HL-60/S4 (cell line): ENCODE measurements at regions not wholly inside any gene's neighbourhood (a gene's known extent, or its start where the extent isn't known, plus 50 kb on each side); places are given as distances from the start of the nearest gene placed in this dataset.
"Not testable (repeated sequence)": the region's sequence is repeated elsewhere in the genome, so short reads cannot be mapped to it uniquely, and the experiment has no call there.

ENCODE experiments used
- in situ Hi-C: fragments of 300-500 bp; cut with MboI; formaldehyde crosslinking; loops from 2 replicates; pipeline ENCODE4 v1.14.3; 2022; ENCODE audit warnings: low sequenced_read_pairs

- in situ Hi-C loops: no loop called here
Observed at GRCh38 chr12:32010631-32011336, 51.6 kb downstream of the RESF1 start.

- in situ Hi-C loops: no loop called here
Observed at GRCh38 chr12:32012249-32012785, 53.1 kb downstream of the RESF1 start.

- in situ Hi-C loops: no loop called here
Observed at GRCh38 chr12:32015036-32015435, 55.8 kb downstream of the RESF1 start.

GRCh38 chr12:32016680-32017482 is 57.7 kb downstream of the RESF1 start:
- in situ Hi-C loops: no loop called here

- in situ Hi-C loops: no loop called here
Observed at GRCh38 chr12:32021346-32021773, 62.1 kb downstream of the RESF1 start.

GRCh38 chr12:32022387-32022786 is 63.2 kb downstream of the RESF1 start:
- in situ Hi-C loops: not testable (repeated sequence)

GRCh38 chr12:32023861-32024260 is 64.6 kb downstream of the RESF1 start:
- in situ Hi-C loops: not testable (repeated sequence)

- in situ Hi-C loops: no loop called here
Observed at GRCh38 chr12:32024884-32025592, 65.8 kb downstream of the RESF1 start.

GRCh38 chr12:32025906-32026305 is 66.7 kb downstream of the RESF1 start:
- in situ Hi-C loops: no loop called here

GRCh38 chr12:32027684-32028365 is 68.6 kb downstream of the RESF1 start:
- in situ Hi-C loops: no loop called here

- in situ Hi-C loops: no loop called here
Observed at GRCh38 chr12:32030151-32030550, 70.9 kb downstream of the RESF1 start.

GRCh38 chr12:32030676-32031075 is 71.5 kb downstream of the RESF1 start:
- in situ Hi-C loops: no loop called here

- in situ Hi-C loops: no loop called here
Observed at GRCh38 chr12:32031109-32031508, 71.9 kb downstream of the RESF1 start.

GRCh38 chr12:32032205-32032810 is 73.1 kb downstream of the RESF1 start:
- in situ Hi-C loops: no loop called here

- in situ Hi-C loops: no loop called here
Observed at GRCh38 chr12:32033406-32033805, 73.2 kb upstream of the BICD1 start.

GRCh38 chr12:32034045-32034444 is 72.6 kb upstream of the BICD1 start:
- in situ Hi-C loops: no loop called here

- in situ Hi-C loops: no loop called here
Observed at GRCh38 chr12:32036477-32037263, 70.0 kb upstream of the BICD1 start.

- in situ Hi-C loops: no loop called here
Observed at GRCh38 chr12:32039347-32039746, 67.3 kb upstream of the BICD1 start.

- in situ Hi-C loops: no loop called here
Observed at GRCh38 chr12:32039917-32040575, 66.6 kb upstream of the BICD1 start.
